Activated CD4-positive, alpha-beta T cell treated with anti-CD3 and anti-CD28 coated beads for 24 hours (primary cell): ENCODE measurements at regions not wholly inside any gene's neighbourhood (a gene's known extent, or its start where the extent isn't known, plus 50 kb on each side); places are given as distances from the start of the nearest gene placed in this dataset.
"Not testable (repeated sequence)": the region's sequence is repeated elsewhere in the genome, so short reads cannot be mapped to it uniquely, and the experiment has no call there.

Experiments
- DNase-seq, 2 donors: peaks; one replicate each; pipeline ENCODE4 v3.0.0-alpha.2; 2020; ENCODE audit warnings: low read depth in 2 of 2

DNA sequence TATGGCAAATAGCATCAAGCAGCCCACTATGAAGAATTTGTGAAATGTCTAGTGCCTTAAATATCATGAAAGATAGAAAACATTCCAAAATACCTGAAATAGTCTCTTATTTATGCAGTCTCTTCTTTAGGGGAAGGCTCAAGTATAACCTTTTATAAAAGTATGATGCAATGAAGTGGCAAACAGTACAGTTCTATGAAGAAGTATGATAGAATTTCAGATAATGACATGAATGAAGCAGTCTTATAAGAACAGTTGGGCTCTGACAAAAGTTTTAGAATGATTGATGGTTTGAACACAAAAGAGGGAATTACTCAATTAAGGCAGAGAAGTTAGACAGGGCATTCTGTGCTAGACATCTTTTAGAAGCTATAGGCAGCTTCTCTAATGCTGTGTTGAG is 1791.8 kb upstream of the PIK3C3 start:
- no peak for DNase-seq

DNA sequence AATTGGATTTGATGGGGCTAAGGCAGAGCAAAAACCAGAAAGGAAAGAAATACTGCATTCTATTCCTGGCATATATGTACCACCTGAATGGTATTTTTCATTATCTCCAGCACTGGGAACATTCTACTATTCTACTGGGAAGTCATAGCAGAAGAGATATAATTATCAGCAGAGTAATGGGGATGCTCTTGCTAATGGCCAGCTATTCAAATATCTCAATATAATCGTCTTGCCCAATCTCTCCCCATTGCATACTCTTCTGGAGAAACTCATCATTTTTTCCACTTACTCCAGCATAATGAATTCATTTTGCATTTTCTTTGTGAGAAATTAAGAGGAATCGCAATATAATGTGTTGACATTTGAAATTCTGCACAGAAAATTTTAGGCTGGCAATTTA is 1794.7 kb upstream of the PIK3C3 start:
- no peak for DNase-seq

DNA sequence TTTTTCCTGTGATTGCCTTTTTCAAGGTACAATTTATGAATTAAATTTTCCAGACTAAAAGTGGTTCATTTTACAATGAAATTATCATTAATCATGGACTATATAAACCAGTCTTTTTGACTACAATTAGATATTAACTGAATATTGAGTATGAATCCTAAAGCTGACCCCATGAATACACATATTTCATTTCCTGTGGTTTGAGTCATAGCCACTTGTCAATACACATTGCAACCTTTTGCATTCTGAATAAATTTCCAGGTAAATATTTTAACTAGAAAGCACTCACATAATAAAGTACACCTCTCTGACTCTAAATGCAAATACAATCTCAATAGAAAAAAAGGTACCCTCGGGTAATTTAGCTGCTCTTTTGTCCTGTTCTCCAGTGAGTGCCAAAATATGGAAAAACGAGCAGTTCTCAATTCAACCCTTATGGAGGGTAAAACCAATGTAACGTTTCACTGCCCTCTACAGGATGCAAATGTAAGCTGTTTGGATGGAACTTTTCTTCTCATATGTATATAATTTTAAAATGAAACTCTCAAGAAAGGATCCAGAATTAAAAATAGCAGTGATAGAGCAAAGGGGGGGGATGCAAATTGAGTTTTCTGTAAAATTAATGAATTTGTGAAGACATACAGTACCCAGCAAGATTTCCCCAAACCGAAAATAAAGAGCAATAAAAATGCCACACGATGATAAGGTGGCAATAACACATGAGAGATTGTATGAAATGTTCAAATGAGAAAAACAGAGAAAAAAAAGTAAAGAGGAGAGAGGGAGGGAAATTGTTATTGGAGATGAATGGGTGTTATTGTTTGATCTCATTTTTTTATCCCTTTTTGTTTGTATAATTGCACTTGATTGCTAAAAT is 1795.7 kb upstream of the PIK3C3 start:
- DNase-seq: no peak

DNA sequence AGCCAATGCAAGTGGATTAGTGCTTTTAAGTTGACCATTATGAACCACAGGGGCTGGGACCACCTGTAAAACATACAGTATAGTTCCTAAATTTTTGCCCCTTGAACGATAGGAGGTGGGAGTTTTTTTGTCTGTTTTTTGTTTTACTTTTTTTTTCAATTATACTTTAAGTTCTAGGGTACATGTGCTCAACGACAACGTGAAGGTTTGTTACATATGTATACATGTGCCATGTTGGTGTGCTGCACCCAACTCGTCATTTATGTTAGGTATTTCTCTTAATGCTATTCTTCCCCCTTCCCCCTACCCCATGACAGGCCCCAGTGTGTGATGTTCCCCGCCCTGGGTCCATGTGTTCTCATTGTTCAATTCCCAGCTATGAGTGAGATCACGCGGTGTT is 1797.9 kb upstream of the PIK3C3 start:
- no peak for DNase-seq

DNA sequence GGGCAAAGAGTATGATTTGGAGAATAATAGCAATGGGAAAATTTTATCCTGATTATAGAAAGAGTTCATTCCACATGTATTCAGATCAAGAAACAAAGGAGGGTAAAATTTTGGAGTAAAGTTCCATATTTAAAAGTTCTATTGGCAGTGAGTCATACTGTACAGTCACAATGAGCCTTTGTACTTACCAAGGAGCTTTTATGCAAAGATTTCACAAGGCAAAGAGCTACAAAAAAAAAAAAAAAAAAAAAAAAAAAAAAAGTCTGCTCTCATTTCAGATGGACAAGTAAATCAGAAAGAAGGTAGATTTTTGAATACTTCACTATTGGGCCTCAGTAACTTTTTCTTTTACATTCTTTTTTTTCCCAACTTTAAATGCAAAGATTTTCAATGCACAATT is 1802.2 kb upstream of the PIK3C3 start:
- DNase-seq: no peak

DNA sequence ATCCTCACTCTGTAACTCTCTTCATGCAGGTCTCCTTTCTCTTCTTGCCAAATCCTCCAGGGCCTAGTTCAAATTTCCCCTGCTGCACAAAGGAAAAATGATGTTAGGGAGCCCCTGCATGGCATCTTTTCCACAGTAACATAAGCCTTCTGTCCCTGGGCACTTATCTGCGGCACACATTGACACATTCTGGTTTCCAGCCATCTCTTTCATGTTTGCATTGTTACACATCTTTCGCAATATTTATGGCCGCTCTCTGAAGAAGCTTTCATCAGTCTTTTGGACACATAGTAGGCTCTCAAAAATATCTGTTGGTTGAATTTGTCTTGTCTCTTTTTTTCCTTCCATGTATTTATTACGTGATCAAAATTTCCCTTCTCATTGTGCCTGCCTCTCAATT is 1806.1 kb upstream of the PIK3C3 start:
- no peak for DNase-seq

DNA sequence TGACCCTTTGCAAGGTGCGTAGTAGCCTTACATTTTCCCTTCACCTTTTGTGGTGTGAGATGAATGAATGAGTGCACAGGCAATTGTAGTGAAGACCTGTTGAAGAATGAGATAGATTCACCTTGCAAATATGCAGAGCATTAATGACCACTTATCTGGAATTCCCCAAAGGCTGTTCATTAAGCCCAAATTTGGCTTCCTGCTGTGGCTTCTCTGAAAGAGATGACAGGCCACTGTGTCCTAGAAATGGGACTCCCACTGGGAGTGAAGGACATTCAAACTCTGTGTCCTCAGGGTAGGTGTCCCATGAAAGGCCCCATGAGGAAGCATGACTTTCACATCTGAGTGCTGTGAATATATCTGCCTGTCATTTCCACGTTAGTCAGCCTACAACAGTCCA is 1821.8 kb upstream of the PIK3C3 start:
- no peak for DNase-seq

DNA sequence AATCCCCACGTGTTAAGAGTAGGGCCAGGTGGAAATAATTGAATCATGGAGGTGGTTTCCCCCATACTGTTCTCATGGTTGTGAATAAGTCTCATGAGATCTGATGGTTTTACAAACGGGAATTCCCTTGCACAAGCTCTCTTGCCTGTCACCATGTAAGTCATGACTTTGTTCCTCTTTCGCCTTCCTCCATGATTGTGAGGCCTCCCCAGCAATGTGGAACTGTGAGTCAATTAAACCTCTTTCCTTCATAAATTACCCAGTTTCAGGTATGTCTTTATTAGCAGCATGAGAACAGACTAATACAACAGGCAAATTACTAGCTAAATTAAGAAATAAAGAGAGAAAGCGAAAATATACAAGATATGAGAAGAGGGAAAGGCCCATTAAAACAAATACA is 1822.6 kb upstream of the PIK3C3 start:
- not testable (repeated sequence) for DNase-seq

DNA sequence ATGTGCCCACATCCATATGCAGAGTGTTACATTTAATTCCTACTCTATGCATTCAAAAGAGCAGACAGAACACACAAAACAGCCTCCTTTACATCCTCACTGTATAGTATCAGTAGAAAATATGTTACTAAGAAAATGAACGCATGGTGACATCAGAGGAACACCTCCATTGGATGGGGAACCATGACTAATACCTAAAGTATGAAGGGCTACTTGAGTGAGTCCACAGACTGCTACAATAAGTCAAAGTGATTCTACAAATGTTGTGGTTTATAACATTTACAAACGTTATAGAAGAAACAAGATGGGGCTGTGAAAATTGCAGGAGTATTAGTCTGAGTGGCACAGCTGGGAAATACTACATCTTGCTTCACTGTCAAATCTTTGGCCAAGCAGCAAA is 1830.9 kb upstream of the PIK3C3 start:
- DNase-seq: no peak

DNA sequence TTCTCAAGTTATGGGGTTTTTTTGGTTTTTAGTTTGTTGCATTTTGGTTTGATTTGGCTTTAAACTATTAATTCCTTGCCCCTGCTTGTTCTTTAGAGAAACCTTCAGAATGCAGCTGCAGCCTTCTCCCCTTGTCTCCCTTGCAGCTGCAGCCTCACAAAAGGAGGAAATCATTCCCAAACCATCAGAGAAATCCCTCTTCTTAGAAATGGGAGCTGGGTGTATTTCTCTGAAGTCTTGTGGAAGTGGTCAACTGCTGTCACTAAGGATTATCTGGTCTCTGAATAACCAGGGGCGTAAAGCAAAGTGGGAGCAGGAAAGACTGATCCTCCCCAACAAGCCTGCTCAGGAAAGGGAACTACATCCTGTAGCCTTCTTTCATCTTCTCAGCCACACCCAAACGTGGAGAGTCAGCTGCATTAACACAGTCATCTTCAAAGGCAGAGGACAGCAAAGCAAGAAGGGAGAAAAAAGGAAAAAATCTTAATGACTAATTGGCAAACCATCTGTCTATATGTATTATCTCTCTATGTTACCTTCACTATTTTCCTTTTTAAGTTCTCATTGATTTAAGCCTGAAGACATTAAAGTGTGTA is 1834.1 kb upstream of the PIK3C3 start:
- DNase-seq: no peak

DNA sequence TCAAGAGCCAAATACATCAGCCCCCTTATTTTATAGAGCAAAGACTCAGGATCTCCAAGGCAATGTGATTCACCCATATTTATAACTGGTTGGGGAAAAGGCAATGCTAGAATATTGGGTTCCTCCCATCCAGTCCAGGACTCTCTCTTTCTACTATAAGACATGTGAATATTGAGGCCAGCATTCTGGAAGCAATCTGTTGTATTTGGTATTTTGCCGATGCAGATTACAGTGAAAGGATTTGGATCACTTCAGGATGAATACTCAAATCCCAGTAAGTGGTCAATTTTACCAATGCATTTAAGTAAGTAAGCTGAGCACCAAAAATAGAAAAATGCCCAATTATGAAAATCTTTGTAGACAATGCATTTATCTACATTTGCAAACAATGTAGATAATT is 1834.7 kb upstream of the PIK3C3 start:
- DNase-seq: no peak

DNA sequence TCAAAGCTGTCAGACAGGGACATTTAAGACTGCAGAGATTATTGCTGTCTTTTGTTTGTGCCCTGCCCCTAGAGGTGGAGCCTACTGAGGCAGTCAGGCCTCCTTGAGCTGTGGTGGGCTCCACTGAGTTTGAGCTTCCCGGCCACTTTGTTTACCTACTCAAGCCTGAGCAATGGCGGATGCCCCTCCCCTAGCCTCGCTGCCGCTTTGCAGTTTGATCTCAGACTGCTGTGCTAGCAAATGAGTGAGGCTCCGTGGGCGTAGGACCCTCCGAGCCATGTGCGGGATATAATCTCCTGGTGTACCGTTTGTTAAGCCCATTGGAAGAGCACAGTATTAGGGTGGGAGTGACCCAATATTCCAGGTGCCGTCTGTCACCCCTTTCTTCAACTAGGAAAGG is 1835.5 kb upstream of the PIK3C3 start:
- DNase-seq: not testable (repeated sequence)

DNA sequence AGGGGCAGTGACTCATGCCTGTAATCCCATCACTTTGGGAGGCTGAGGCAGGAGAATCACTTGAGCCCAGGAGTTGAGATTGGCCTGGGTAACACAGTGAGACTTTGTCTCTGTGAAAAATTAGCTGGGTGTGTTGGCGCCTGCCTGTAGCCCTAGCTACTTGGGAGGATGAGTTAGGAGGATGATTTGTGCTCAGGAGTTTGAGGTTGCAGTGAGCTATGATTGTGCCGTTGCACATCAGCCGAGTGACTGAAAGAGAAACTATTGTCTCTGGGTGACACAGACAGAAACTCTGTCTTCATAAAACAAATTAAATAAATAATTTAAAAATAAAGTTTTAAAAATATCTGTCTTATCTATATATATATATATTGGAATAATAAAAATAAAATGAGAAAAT is 1844.6 kb upstream of the PIK3C3 start:
- no peak for DNase-seq

DNA sequence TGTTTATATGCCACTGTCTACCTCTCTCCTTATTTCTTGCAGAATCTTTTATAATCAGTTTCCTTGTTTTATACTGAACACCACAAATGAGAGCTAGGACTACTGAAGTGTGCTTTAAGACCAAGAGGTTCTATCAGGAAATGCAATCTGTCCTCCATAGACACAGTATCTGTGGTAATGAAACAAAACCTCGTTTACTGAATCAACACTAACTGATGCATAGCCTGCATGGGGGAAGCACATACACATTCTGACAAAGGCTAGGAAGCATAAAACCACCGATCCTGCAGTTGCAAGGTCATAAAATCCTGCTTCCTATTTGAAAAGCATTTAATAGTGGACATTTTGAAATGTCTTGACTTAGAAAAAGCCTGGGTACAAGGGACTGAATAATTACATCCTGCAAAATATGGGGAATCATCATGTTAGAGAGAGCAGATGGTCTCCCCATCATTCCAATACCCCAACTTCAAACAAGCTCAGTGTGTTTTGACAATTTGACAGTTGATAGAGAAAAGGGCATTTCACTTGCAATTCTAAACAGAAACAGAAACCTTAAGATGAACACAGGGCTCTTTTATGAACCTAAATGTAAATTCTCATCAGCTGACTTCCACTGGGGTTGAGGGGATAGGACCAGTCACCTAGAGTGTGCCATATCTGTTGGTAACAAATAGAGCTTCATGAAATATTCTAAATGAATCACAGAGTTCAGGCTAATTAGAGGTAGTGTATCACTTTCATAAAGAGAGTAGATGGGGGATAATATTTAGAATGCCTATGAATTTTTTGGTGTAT is 1845.6 kb upstream of the PIK3C3 start:
- no peak for DNase-seq

DNA sequence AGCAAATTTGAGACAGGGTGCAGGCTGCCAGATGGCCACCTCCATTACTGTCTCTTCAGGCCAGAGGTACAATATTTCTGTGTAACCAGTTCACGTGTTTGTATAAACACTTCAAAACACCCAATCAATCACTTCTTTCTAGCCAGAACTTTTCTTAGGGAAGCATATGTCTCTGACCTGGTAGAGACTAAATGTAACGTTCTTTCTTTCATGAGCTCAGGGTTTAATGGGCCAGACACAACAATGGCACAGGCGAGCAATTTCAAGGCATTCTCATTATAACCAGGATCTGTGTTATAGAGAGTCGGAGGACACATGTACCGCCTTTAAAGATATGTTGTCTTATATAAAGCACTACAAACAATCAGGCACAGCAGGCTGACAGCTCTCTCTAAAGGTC is 1846.4 kb upstream of the PIK3C3 start:
- no peak for DNase-seq

DNA sequence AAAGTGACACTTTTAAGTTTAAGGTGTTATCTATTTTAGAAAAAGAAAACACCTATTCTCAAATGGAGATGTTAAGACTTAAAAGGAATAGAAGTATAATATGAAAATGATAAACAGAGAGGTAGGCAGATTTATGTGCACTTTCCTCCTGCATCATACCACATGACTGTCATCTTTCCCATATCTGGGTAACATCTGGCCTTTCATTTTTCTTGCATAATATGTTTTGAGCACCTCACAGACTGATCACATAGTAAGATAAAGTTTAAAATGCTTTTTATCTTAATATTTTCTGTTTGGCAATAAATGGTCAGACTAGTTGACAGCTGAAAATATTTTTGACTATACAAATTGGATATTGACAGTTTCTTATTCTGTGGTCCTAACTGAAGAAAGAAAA is 1852.1 kb upstream of the PIK3C3 start:
- DNase-seq: no peak

DNA sequence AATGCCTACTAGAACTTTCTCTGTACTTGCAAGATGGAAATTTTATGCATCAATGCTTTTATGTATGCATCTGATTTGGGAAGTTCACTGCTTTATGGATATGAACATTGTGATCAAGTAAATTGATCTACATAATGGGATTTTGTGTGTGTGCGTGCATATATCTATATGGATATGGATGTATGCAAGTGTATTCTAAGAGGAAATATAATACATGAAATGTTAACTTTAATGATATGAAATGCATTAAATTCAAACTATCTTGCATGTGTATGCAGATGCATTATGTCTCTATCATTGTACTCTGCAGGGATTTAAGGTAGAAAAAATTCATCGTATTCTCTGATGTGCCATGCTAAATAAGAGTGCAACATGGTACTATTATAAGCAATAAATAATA is 1855.4 kb upstream of the PIK3C3 start:
- DNase-seq: no peak

DNA sequence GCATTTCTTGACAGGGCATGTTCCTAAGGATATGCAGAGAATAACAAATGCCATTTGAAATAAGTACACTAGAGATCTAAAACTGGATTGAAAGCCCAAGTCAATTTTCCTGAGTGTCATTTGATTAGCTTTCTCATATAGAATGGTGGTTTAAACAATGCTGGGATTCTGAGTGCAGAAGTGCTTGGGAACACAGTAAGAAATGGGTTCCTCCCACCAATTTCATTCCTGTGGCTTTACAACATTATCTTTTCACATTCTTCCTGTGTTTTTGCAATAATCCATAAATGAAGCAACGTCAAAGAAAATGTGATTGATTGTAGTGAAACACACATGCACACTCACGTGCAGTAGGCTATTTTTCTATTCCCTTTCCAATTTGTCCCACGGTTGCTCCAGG is 1858.4 kb upstream of the PIK3C3 start:
- no peak for DNase-seq

DNA sequence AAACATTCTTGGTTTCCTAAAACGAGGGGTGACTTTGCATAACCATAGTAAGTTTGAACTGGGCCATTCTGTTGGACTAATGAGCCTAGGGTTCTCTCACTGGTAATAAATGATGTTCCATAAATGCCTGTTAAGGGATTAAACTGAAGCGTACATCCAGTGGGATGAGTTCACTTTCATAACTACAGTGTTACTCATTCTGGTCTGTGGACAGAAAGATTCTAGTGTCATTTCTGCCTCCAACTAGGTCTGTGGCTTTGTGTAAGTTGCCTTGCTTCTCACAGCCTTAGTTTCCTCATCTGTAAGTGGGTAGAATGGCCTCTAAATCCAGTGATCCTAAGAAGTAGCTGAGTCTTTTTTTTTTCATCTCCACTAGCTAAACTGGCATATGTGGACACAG is 1860.6 kb upstream of the PIK3C3 start:
- DNase-seq: no peak

DNA sequence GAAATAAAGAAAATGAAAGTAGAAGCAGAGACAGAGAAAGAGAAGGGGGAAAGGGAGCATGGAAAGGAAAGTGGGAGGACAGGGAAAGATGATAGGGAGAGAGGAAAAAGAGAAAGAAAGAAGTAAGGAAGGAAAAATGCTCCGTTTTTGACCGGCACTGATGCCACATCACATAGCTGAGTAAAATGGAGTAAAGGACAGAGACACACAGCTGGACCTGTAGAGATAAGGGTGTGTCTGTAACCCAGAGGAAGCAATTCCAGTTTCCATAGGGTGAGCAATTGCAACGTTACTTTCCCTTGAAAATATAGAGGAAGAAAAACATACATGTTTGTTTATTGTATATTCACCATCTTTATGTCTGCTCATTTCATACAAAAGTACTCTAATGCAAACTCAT is 1866.9 kb upstream of the PIK3C3 start:
- DNase-seq: no peak

DNA sequence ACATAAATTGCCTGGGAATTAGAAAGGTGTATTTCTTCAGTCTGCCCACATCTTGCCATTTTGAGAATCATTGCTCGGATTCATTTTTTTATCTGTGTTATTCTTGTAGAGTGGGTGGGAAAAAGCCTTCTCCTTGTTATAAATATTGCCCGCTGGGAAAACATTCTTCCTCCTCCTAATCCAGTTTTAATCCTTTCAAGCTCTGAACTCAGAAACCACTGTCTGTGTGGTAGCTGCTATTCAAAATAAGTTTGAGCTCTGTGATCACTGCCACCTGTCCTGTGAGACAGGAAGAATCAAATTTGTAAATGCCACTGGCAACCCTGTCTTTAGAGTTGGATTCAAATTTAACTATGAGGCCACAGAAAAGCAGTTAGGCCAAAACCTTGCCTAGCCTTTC is 1875.2 kb upstream of the PIK3C3 start:
- no peak for DNase-seq

DNA sequence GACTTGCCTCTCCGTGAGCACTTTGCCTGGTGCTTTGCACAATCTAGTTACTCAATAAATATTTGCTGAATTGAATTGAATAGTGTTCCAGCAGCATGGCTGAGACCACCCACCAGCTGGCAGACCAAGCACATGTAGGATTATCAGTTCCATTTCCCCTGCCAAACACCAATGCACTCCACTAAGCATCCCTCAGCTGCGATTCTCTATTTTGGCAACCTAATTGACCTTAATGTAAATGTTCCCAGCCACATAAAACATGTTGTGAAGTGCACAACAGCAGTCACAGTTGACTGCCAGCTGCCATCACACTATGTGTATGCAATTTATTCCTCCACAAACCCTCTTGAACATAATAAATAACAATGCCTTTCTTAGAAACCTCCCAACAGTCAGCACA is 1879.4 kb upstream of the PIK3C3 start:
- DNase-seq: no peak

DNA sequence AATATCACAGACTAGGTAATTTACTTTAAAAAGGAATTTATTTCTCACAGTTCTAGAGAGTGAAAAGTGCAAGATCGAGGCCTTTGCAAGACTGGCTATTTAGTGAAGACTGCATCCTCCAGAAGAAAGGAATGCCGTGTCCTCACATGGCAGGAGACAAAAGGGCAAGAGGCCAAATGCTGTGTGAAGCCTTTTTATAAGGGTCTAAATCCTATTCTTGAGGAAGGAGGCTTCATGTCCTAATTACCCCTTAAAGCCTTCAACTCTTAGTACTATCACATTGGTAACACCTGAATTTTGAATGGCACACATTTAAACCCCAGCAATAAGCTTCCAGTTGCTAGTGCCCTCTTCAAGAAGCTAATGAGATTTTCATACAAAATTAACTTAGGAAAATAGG is 1882.3 kb upstream of the PIK3C3 start:
- no peak for DNase-seq
